ENCODE measurements at regions not wholly inside any gene's neighbourhood (a gene's known extent, or its start where the extent isn't known, plus 50 kb on each side); places are given as distances from the start of the nearest gene placed in this dataset.
A peak's percentile ranks its signal among the peaks of the same experiment; 100 is the strongest.

- no peak for DNase-seq (ENCODE audit: low read depth)
- H3K4me3 ChIP-seq (ENCODE audit: low read depth, low read length), result no peak overlapping the region
- TF ChIP-seq CTCF (conservative IDR thresholded peaks at IDR 0.05; ENCODE audit: low read depth, low read length), result no peak
These were observed 56.7 kb upstream of the LMCD1 start for GRCh38 chr3:8444883-8445282.

- TF ChIP-seq CTCF (conservative IDR thresholded peaks at IDR 0.05; ENCODE audit: low read depth, low read length), result no peak
- peak; percentile 99 for DNase-seq (ENCODE audit: low read depth)
- no peak overlapping the region for H3K4me3 ChIP-seq (ENCODE audit: low read depth, low read length)
These were observed 55.8 kb upstream of the LMCD1 start for GRCh38 chr3:8445861-8446260.

- no peak for DNase-seq (ENCODE audit: low read depth)
- TF ChIP-seq CTCF (conservative IDR thresholded peaks at IDR 0.05; ENCODE audit: low read depth, low read length), result no peak
- H3K4me3 ChIP-seq (ENCODE audit: low read depth, low read length), result no peak overlapping the region
These were observed 54.8 kb upstream of the LMCD1 start for GRCh38 chr3:8446845-8447244.

GRCh38 chr3:8450618-8451017, 51.0 kb upstream of the LMCD1 start:
- no peak for TF ChIP-seq CTCF (conservative IDR thresholded peaks at IDR 0.05; ENCODE audit: low read depth, low read length)
- H3K4me3 ChIP-seq (ENCODE audit: low read depth, low read length), result no peak overlapping the region
- no peak for DNase-seq (ENCODE audit: low read depth)

- DNase-seq (ENCODE audit: low read depth), result peak; percentile 70
- H3K4me3 ChIP-seq (ENCODE audit: low read depth, low read length), result no peak overlapping the region
These were observed 49.9 kb upstream of the LMCD1 start for GRCh38 chr3:8451696-8452095.

More at GRCh38 chr3:8451696-8452095, 49.9 kb upstream of the LMCD1 start:
- TF ChIP-seq CTCF (conservative IDR thresholded peaks at IDR 0.05; ENCODE audit: low read depth, low read length), result no peak

Data from choroid plexus epithelial cell (primary cell).